Gastroesophageal sphincter (tissue), 3 donors: ENCODE measurements at regions not wholly inside any gene's neighbourhood (a gene's known extent, or its start where the extent isn't known, plus 50 kb on each side); places are given as distances from the start of the nearest gene placed in this dataset.

ENCODE experiments used
- CTCF ChIP-seq, 4 experiments: fragments of 200-600 bp in 2 of 4; fragments of 450-650 bp in 2 of 4; sonication (generic) in 1 of 4; IDR thresholded peaks; one replicate each; pipeline ENCODE4 v1.5.1; 2017 to 2019; ENCODE audit warnings: antibody characterized with exemption in 4 of 4, mild to moderate bottlenecking in 2 of 4, moderate library complexity in 2 of 4
- EP300 ChIP-seq: sonication (generic); formaldehyde crosslinking; IDR thresholded peaks from one replicate; pipeline ENCODE4 v1.6.1; 2017; ENCODE audit warnings: antibody characterized with exemption, mild to moderate bottlenecking

GRCh38 chr5:124395287-124395686 is 351.2 kb downstream of the ZNF608 start:
- no peak for TF ChIP-seq EP300
- no peak for TF ChIP-seq CTCF (IDR thresholded peaks at IDR 0.05)
